NCI-H1048 (cell line): ENCODE measurements at regions not wholly inside any gene's neighbourhood (a gene's known extent, or its start where the extent isn't known, plus 50 kb on each side); places are given as distances from the start of the nearest gene placed in this dataset.

Experiments
- DNase-seq: peaks from one replicate; lab custom pipeline; 2025; lab: John Stamatoyannopoulos, UW

GRCh38 chr13:106722620-106723019 lies 154.7 kb upstream of the ARGLU1 start:
- DNase-seq = no peak

GRCh38 chr13:106721599-106721998 lies 153.7 kb upstream of the ARGLU1 start:
- no peak for DNase-seq

GRCh38 chr13:106714271-106714982 lies 146.5 kb upstream of the ARGLU1 start:
- DNase-seq = no peak

GRCh38 chr13:106712381-106712780 lies 144.4 kb upstream of the ARGLU1 start:
- no peak for DNase-seq

GRCh38 chr13:106710266-106710665 lies 142.3 kb upstream of the ARGLU1 start:
- no peak for DNase-seq

GRCh38 chr13:106709522-106709921 lies 141.6 kb upstream of the ARGLU1 start:
- no peak for DNase-seq

- no peak for DNase-seq
Measured at GRCh38 chr13:106702505-106702904, 134.6 kb upstream of the ARGLU1 start.

GRCh38 chr13:106701771-106702341 lies 133.9 kb upstream of the ARGLU1 start:
- DNase-seq = no peak

- no peak for DNase-seq
Measured at GRCh38 chr13:106700439-106700838, 132.5 kb upstream of the ARGLU1 start.

- no peak for DNase-seq
Measured at GRCh38 chr13:106700007-106700406, 132.1 kb upstream of the ARGLU1 start.

GRCh38 chr13:106699311-106699710 lies 131.4 kb upstream of the ARGLU1 start:
- DNase-seq = no peak

GRCh38 chr13:106696719-106697118 lies 128.8 kb upstream of the ARGLU1 start:
- DNase-seq = no peak

GRCh38 chr13:106696140-106696539 lies 128.2 kb upstream of the ARGLU1 start:
- DNase-seq = no peak

- no peak for DNase-seq
Measured at GRCh38 chr13:106695139-106695538, 127.2 kb upstream of the ARGLU1 start.

GRCh38 chr13:106691861-106692260 lies 123.9 kb upstream of the ARGLU1 start:
- no peak for DNase-seq

GRCh38 chr13:106691341-106691740 lies 123.4 kb upstream of the ARGLU1 start:
- DNase-seq = no peak

- DNase-seq = no peak
Measured at GRCh38 chr13:106690779-106691178, 122.8 kb upstream of the ARGLU1 start.

- DNase-seq = no peak
Measured at GRCh38 chr13:106689906-106690305, 122.0 kb upstream of the ARGLU1 start.

- DNase-seq = no peak
Measured at GRCh38 chr13:106688940-106689339, 121.0 kb upstream of the ARGLU1 start.

GRCh38 chr13:106686163-106686562 lies 118.2 kb upstream of the ARGLU1 start:
- no peak for DNase-seq

- DNase-seq = no peak
Measured at GRCh38 chr13:106685143-106685542, 117.2 kb upstream of the ARGLU1 start.

GRCh38 chr13:106683918-106684317 lies 116.0 kb upstream of the ARGLU1 start:
- DNase-seq = no peak

GRCh38 chr13:106683179-106683578 lies 115.2 kb upstream of the ARGLU1 start:
- no peak for DNase-seq

GRCh38 chr13:106681997-106682396 lies 114.1 kb upstream of the ARGLU1 start:
- no peak for DNase-seq
